Omental fat pad (tissue), 3 donors: ENCODE measurements at regions not wholly inside any gene's neighbourhood (a gene's known extent, or its start where the extent isn't known, plus 50 kb on each side); places are given as distances from the start of the nearest gene placed in this dataset.

Source experiments
- ATAC-seq: fragments of 150-250 bp; one replicate; pipeline ENCODE4 v1.9.1; 2016; ENCODE audit warnings: mild to moderate bottlenecking, moderate library complexity; ENCODE audit not compliant: low FRiP score
- DNase-seq: peaks from one replicate; pipeline ENCODE4 v3.0.0-alpha.2; 2019; ENCODE audit warnings: low spot score
- TF ChIP-seq, protein P1 (sequence below), 3 donors: fragments of 450-650 bp; IDR thresholded peaks; one replicate each; pipeline ENCODE4 v1.5.1; 2016 to 2017; ENCODE audit warnings: antibody characterized with exemption in 3 of 3, mild to moderate bottlenecking in 3 of 3, moderate library complexity in 2 of 3

DNA sequence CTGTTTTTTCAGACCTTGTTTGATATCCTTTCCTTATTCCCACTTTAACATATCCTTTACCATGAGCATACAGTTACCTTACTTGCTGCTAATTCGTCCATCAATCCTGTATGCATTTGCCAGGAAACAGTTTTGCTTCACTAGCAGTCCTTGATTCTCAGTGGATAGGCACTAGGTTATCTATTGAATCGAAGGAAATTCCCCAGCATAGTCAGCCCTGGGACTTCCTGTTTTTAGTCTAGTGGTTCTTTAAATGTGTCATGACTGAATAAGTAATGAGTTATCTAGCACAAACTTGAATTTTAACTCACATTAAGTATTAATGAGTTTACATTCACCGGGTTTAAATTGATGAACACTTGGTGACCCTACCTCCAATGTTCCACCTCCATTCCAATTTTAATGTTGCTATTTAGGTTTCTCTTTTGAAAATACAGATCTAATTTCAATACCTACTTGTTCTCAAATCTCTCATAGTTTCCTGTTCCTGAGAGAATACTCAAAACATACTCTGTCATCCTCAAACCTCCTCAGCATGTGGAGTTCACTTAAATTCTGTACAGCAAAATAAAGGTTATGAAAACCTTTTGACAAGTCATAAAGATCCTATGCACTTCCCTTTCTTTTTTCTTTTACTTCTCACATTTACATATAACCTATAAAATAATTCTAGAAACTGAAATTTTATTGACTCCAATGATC, 1375.1 kb upstream of the TENM4 start:
- DNase-seq = no peak
- TF ChIP-seq, protein P1, sequence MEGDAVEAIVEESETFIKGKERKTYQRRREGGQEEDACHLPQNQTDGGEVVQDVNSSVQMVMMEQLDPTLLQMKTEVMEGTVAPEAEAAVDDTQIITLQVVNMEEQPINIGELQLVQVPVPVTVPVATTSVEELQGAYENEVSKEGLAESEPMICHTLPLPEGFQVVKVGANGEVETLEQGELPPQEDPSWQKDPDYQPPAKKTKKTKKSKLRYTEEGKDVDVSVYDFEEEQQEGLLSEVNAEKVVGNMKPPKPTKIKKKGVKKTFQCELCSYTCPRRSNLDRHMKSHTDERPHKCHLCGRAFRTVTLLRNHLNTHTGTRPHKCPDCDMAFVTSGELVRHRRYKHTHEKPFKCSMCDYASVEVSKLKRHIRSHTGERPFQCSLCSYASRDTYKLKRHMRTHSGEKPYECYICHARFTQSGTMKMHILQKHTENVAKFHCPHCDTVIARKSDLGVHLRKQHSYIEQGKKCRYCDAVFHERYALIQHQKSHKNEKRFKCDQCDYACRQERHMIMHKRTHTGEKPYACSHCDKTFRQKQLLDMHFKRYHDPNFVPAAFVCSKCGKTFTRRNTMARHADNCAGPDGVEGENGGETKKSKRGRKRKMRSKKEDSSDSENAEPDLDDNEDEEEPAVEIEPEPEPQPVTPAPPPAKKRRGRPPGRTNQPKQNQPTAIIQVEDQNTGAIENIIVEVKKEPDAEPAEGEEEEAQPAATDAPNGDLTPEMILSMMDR (IDR thresholded peaks at IDR 0.05) = no peak
- no peak for ATAC-seq

DNA sequence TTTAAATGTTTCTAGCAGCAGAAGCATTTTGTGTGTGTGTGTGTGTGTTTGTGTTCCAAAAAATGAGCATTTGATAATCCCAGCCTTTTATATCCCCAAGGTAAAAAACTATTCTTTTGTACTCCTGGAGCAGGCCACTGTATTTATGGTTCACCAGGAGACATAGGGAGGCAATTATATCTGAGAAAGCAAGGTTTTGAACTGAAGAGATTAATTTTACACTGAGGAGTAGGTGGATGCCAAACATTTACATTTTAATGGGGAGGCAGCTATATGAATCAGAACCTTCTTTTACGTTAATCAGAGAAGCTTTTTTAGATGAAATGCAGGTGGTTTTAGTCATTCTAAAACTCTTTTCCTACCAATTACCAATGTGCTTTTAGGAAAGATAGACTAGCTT, 1374.0 kb upstream of the TENM4 start:
- no peak for DNase-seq
- TF ChIP-seq, protein P1 (IDR thresholded peaks at IDR 0.05) = no peak
- ATAC-seq = no peak

DNA sequence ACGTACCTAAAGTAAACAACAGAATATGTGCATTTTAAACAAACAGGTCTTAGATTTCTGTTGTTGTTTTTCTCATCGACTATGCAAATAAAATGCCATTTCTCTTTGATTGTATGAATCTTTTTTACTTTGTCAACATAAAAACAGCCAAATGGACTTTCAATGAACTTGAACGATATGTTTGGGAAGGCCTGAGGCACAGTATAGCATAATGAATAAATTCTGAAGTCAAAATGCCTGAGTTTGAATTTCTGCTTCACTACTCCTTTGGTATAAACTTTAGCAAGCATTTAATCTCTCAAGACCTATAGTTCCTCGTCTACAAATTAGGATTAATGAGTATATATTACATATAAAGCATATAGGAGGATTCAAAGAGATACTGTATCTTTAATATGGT, 1369.9 kb upstream of the TENM4 start:
- no peak for ATAC-seq
- DNase-seq = no peak
- TF ChIP-seq, protein P1 (IDR thresholded peaks at IDR 0.05) = no peak

DNA sequence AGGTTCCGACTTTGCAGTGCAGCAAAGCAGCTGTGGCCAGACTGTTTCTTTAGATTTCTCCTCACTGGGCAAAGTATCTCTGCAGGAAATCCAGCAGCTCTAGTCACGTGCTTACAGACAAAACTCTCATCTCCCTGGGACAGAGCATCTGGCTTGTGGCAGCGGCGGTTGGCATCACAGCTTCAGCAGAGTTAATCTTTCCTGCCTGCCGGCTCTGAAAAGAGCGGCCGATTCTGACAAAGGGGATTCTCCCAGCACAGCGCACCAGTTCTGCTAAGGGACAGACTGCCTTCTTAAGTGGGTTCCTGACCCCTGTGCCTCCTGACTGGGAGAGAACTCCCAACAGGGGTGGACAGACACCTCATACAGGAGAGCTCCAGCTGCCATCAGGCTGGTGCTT, 1357.3 kb upstream of the TENM4 start:
- no peak for ATAC-seq
- DNase-seq = no peak
- TF ChIP-seq, protein P1 (IDR thresholded peaks at IDR 0.05) = no peak

DNA sequence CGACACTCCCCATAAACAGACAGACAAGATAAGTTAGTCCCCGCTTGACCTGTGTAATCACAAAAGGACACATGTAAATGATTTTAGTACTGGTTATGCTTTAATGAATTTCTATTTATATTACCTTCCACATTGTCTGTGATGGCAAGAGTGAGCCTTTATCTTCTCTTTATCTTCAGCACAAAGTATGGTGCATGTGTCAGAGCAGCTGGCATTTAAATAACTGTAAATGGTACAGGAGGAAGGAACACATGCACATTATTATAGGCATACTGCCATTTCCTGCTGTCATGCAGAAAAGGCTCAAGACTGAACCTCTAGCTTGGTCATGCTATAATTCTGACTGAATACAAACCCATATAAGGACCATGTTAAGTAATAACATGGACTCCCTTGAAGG, 1342.7 kb upstream of the TENM4 start:
- DNase-seq (no peak), ATAC-seq (no peak)
- TF ChIP-seq, protein P1 (IDR thresholded peaks at IDR 0.05) = no peak

DNA sequence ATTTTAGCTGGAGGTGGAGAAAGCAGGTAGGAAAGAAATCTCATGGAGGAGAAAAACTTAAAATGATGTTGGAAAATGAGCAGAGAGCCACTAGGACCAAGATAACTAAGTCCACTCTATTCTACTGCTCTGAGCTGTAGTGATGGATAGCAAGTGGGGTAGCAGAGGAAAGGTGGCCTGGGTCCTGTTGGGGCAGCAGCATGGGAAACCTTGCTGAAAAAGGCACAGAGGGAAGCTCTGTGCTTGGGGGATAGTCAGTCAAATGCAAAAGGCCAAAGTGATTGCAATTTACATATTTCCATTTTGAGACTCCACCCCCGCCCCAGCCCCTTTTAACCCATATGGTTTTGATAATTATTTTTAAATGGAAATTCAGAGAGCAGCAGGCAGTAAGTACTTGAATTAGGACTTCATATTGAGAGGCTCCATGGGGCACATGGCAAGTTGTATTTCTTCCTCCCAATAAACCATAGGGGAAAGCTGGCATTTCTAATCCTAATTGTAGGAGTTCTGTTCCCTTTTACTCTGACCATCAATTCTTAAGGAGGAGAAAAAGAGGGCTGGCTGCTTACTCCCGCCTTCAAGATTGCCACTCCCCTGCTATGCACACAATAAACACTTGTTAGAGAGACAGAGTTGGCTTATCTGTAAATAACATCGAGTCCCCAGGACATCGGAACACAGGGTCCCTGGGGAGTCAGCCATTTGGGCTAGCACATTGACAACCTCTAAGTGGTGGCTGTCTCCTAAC, 1341.5 kb upstream of the TENM4 start:
- no peak for DNase-seq
- ATAC-seq = no peak
- TF ChIP-seq, protein P1 (IDR thresholded peaks at IDR 0.05) = no peak
